C1 segment of cervical spinal cord (tissue), 14 donors: ENCODE measurements at regions not wholly inside any gene's neighbourhood (a gene's known extent, or its start where the extent isn't known, plus 50 kb on each side); places are given as distances from the start of the nearest gene placed in this dataset.
"Not testable (repeated sequence)": the region's sequence is repeated elsewhere in the genome, so short reads cannot be mapped to it uniquely, and the experiment has no call there.

Experiments used
- DNase-seq, 14 donors: peaks; one replicate each; lab custom pipeline; 2025; lab: John Stamatoyannopoulos, UW

DNA sequence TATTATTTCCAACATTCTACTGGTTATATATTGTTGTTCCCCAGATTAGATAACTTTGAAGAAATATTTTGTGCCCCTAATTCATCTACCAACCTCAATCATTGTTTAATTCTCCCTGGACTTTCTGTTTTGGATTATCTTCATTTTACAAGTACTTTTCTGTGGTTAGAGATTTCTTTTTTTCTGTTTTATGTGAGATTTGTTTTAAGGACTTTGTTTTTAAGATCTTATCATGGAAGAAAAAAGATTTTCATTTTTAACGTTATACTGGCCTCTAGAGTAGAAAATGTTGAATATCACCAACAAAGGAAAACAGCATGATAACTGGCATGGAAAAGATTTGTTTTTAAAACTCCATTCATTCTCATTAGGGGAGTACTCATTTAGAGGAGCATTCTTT lies 210.9 kb upstream of the KCNMB2 start:
- no peak for DNase-seq

GRCh38 chr3:178329936-178330335 lies 206.3 kb upstream of the KCNMB2 start:
- DNase-seq: no peak

DNA sequence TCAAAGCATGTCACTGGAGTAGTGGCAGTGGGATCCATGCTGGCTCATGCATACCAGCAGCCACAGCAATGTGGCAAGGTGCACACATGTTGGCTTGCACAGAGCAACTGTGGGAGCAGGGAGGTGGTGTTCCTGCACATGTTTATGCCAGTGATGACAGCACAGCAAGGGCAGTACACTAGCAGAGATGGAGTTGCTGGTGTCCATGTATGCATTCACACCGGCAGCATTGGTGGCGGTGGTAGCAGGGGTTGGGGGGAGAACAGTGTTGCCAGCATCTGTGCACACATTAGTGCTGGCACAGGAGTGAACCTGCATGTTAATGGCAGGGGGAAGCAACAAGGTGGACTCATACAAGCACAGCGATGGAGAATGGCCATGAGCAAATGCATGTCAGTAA lies 202.0 kb upstream of the KCNMB2 start:
- no peak for DNase-seq

- no peak for DNase-seq
Measured at GRCh38 chr3:178336336-178336735, 199.9 kb upstream of the KCNMB2 start.

- no peak for DNase-seq
Measured at GRCh38 chr3:178340506-178340905, 195.7 kb upstream of the KCNMB2 start.

DNA sequence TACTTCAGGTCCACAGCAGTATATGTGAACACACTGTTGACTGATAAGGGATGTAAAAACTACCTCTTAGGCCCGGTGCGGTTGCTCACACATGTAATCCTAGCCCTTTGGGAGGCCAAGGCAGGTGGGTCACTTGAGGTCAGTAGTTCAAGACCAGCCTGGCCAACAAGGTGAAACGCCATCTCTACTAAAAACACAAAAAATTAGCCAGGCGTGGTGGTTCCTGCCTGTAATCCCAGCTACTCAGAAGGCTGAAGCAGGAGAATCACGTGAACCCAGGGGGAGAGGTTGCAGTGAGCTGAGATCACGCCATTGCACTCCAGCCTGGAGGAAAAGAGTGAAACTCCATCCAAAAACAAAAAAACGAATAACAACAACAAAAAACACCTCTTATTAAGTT lies 194.6 kb upstream of the KCNMB2 start:
- DNase-seq: no peak

DNA sequence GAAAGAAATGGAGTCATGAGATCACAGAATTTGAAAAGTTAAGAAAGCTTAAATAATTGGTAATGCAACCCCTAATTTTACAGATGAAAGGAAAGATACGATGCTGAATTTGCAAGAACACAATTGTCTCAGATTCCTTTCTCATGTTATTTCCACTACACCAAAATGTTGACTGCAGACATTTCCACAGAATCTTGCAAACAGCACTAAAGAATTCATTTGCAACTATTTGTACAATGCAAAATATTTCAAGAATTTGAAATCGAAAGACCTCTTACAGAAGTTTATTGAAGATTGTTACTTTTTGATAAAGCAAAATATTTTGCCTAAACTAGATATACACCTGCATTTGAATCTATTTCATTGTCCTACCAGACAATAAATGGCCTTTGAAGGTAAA lies 194.1 kb upstream of the KCNMB2 start:
- DNase-seq: no peak

GRCh38 chr3:178343433-178344038 lies 192.7 kb upstream of the KCNMB2 start:
- DNase-seq: no peak

- DNase-seq: no peak
Measured at GRCh38 chr3:178345944-178346343, 190.3 kb upstream of the KCNMB2 start.

- DNase-seq: not testable (repeated sequence)
Measured at GRCh38 chr3:178348561-178349217, 187.5 kb upstream of the KCNMB2 start.

DNA sequence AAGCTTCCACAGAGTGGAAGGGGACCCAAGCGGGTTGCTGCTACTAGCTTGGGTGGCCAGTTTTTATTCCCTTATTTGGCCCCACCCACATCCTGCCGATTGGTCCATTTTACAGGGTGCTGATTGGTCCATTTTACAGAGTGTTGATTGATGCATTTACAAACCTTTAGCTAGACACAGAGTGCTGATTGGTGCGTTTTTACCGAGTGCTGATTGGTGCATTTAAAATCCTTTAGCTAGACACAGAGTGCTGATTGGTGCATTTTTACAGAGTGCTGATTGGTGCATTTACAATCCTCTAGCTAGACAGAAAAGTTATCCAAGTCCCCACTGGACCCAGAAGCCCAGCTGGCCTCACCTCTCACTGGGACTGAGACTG lies 187.0 kb upstream of the KCNMB2 start:
- not testable (repeated sequence) for DNase-seq

GRCh38 chr3:178350763-178351162 lies 185.5 kb upstream of the KCNMB2 start:
- no peak for DNase-seq

- peak in 1 of 14 donors; percentile 16 for DNase-seq
Measured at GRCh38 chr3:178352326-178353005, 183.8 kb upstream of the KCNMB2 start.

GRCh38 chr3:178353006-178353694 lies 183.1 kb upstream of the KCNMB2 start:
- DNase-seq: peak in 1 of 14 donors; percentile 8

- no peak for DNase-seq
Measured at GRCh38 chr3:178359728-178360127, 176.5 kb upstream of the KCNMB2 start.

DNA sequence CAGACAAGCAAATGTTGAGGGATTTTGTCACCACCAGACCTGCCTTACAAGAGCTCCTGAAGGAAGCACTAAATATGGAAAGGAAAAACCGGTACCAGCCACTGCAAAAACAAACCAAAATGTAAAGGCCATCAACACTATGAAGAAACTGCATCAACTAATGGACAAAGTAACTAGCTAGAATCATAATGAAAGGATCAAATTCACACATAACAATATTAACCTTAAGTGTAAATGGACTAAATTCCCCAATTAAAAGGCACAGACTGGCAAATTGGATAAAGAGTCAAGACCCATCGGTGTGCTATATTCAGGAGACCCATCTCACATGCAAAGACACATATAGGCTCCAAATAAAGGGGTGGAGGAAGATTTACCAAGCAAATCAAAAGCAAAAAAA lies 173.2 kb upstream of the KCNMB2 start:
- DNase-seq: not testable (repeated sequence)

GRCh38 chr3:178367817-178368617 lies 168.2 kb upstream of the KCNMB2 start:
- DNase-seq: peak in 1 of 14 donors; percentile 97

DNA sequence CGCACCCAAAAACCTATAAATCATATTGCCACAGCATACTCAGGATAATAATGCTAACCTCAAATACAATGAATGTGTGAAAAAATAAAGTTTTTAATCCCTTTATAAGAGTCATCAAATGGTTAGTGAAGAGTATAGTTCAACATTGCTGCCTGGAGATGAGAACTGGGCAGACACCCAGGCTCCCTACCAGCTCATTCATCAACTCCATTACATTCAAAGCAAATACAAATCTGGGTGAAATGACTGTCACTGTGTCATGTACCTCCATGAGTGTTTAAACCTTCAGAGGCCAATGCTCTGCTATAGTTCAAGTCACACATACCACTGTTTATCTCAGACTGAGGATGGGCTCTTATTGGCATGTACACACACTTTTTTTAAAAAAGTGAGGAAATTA lies 167.2 kb upstream of the KCNMB2 start:
- peak in 1 of 14 donors; percentile 48 for DNase-seq

DNA sequence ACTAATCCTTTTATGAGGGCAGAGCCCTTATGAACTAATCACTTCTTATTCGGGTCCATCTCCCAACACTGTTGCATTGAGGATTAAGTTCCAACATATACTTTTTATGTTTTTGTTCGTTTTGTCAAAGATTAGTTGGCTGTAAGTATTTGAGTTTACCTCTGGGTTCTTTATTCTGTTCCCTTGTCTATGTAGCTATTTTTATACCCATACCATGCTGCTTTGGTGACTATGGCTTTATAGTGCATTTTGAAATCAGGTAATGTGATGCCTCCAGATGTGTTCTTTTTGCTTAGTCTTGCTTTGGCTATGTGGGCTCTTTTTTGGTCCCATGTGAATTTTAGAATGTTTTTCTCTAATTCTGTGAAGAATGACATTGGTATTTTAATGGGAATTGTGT lies 166.4 kb upstream of the KCNMB2 start:
- DNase-seq: no peak

- DNase-seq: no peak
Measured at GRCh38 chr3:178370387-178370786, 165.8 kb upstream of the KCNMB2 start.

GRCh38 chr3:178381555-178381954 lies 154.7 kb upstream of the KCNMB2 start:
- no peak for DNase-seq
